ENCODE measurements at regions not wholly inside any gene's neighbourhood (a gene's known extent, or its start where the extent isn't known, plus 50 kb on each side); places are given as distances from the start of the nearest gene placed in this dataset.

DNA sequence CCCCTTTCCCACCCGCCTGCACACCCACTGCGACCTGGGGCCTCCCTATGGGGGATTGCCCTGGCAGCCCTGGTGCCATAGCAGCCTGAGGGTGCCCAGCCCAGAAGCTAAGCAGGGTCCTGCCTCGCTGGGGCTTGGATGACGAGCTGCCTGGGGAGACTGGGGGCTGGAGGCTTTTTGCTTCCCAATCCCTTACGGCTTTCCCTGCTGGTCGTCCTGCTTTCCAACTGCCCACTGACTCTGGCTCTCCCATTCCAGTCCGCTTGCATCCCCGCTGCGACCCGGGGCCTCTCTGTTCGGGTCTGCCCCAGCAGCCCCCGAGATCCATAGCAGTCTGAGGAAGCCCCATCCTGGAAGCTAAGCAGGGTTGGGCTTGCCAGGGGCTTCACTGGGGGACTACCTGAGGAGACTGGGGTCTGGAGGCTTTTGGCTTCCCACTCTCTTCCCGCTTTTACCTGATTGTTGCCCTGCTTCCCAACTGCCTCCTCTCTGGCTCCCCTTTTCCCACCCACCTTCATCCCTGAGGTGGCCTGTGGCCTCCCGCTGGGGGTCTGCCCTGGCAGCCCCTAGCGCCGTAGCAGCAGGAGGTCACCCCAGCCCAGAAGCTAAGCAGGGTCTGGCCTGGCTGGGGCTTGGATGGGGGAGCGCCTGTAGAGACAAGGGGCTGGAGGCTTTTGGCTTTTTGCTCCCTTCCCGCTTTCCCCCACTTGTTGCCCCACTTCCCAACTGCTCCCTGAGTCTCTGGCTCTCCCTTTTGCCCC lies 2292.8 kb downstream of the TP53TG3F start:
- DNase-seq (ENCODE audit: extremely low spot score) = no peak
- ChIA-PET POLR2A (no interaction called here), CTCF (interaction anchor here (0.9 to 1.3 kb wide), 2 partner anchors 8 to 13 kb away, joined by 3 read pairs; no protein-coding TSS in a partner anchor)
- TF ChIP-seq CTCF (IDR thresholded peaks at IDR 0.05; ENCODE audit: control extremely low read depth, extremely low read depth, low read depth, missing control alignments) = no peak

- ChIA-PET POLR2A (no interaction called here), CTCF (interaction anchor here (1.3 kb wide), 1 partner anchor 12 kb away, joined by 3 read pairs; no protein-coding TSS in a partner anchor)
- no peak for DNase-seq (ENCODE audit: extremely low spot score)
- no peak for TF ChIP-seq CTCF (IDR thresholded peaks at IDR 0.05; ENCODE audit: control extremely low read depth, extremely low read depth, low read depth, missing control alignments)
These were observed 2293.6 kb downstream of the TP53TG3F start for GRCh38 chr16:35752773-35753558.

DNA sequence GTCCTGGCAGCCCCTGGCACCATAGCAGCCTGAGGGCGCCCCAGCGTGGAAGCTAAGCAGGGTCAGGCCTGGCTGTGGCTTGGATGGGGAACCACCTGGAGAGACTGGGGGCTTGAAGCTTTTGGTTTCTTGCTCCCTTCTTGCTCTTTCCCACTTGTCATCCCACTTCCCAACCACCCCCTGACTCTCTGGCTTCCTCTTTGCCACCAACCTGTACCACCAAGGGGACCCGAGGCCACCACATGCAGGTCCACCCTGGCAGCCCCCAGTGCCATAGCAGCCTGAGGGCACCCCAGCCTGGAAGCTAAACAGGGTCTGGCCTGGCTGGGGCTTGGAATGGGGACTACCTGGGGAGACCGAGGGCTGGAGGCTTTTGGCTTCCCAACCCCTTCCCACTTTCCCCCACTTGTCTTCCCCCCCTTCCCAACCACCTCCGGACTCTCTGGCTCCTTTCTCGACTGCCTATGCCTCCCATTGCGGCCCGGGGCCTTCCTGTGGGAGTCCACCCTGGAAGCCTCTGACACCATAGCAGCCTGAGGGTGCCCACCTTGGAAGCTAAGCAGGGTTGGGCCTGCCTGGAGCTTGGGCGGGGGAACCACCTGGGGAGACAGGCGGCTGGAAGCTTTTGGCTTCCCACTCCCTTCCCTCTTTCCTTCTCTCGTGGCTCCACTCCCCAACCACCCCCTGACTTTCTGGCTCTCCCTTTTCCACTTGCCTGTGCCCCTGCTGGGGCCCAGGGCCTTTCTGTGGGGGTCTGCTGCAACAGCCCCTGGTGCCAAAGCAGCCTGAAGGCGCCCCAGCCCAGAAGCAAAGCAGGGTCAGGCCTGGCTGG lies 2294.4 kb downstream of the TP53TG3F start:
- TF ChIP-seq CTCF (IDR thresholded peaks at IDR 0.05; ENCODE audit: control extremely low read depth, extremely low read depth, low read depth, missing control alignments) = no peak
- ChIA-PET POLR2A (no interaction called here), CTCF (interaction anchor here (1.3 kb wide), 1 partner anchor 11 kb away, joined by 3 read pairs; no protein-coding TSS in a partner anchor)

DNA sequence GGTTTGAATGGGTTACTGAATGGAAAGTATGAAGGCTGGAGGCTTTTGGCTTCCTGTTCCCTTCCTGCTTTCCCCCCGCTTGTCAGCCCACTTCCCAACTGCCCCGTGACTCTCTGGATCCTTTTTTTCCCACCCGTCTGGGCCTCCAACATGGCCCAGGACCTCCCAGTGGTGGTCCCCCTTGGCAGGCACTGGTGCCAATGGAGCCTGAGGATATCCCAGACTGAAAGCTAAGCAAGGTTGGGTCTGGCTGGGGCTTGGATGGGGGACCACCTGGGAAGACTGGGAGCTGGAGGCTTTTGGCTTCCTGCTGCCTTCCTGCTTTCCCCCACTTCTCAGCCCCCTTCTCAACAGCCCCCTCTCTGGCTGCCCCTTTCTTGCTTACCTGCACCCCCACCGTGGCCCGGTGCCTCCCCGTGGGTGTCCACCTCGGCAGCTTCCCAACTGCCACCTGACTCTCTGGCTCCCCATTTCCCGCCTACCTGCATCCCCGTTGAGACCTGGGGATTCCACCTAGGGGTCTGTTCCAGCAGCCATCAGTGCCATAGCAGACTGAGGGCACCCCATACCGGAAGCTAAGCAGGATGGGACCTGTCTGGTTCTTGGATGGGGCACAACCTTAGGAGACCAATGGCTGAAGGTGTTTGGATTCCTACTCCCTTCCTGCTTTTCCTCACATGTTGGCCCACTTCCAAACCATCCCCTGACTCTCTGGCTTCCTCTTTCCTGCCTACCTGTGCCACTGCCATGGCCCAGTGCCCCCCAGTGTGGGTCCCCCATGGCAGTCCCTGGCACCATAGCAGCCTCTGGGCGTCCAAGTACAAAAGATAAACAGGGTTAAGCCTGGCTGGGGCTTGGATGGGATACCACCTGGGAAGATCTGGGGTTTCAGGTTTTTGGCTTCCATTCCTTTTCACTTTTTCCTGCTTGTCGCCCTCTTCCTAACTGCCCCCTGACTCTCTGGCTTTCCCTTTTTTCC lies 2295.3 kb downstream of the TP53TG3F start:
- TF ChIP-seq CTCF (IDR thresholded peaks at IDR 0.05; ENCODE audit: control extremely low read depth, extremely low read depth, low read depth, missing control alignments) = no peak
- ChIA-PET CTCF (interaction anchor here (1.3 kb wide), 1 partner anchor 13 kb away, joined by 4 read pairs; no protein-coding TSS in a partner anchor), POLR2A (no interaction called here)
- DNase-seq (ENCODE audit: extremely low spot score) = peak; percentile 8

More for the DNA sequence above, 2294.4 kb downstream of the TP53TG3F start:
- DNase-seq (ENCODE audit: extremely low spot score) = peak; percentile 9

DNA sequence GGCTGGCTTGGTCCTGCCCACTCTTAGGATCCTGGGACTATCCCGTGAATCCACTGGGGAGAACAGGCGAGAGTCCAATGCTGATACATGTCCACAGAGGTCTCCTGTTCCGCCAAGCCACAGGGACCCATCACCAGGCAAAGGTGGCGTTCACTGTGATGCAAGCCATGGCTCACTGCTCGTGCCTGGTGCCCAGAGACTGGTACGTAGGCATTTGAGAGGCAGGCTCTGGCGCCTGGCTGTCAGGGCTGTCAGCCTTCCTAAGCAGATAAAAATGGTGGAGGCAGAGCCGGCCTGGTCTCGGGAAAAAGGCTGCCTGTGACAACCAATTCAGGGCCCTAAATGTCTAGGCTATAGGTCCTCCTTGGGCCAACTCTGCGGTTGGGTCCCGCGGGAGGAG lies 2329.0 kb downstream of the TP53TG3F start:
- TF ChIP-seq CTCF (IDR thresholded peaks at IDR 0.05; ENCODE audit: control extremely low read depth, extremely low read depth, low read depth, missing control alignments) = no peak
- ChIA-PET POLR2A (no interaction called here), CTCF (no interaction called here)
- DNase-seq (ENCODE audit: extremely low spot score) = no peak
